ENCODE measurements at regions not wholly inside any gene's neighbourhood (a gene's known extent, or its start where the extent isn't known, plus 50 kb on each side); places are given as distances from the start of the nearest gene placed in this dataset.

GRCh38 chr4:166257276-166257675, 384.2 kb downstream of the TLL1 start:
- WGBS, 3 donors: 84 to 87% (median 87%) methylated on average over 2 of the region's 2 CpGs
- ATAC-seq (no peak), DNase-seq (no peak)
- no peak overlapping the region for H3K27ac ChIP-seq
- TF ChIP-seq CTCF (IDR thresholded peaks at IDR 0.05): no peak
- H3K9me3 ChIP-seq: no peaks in the 10 kb centered on the region
- H3K4me1 ChIP-seq: no peaks in the 10 kb centered on the region
- no peaks in the 10 kb centered on the region for H3K36me3 ChIP-seq (ENCODE audit: insufficient read depth in 1 of 2, low read depth in 1 of 2)
- intact Hi-C loops (cut with DNase I): loop anchor here in 1 of 2 donors (10.0 kb wide), 1 partner anchor 92 kb away; no protein-coding TSS in a partner anchor
- no peak overlapping the region for H3K4me3 ChIP-seq
- peaks cover 0 to 2% (median 0%) of the 10 kb centered on the region in 3 donors for H3K27me3 ChIP-seq (ENCODE audit: insufficient read depth in 3 of 3, low read length in 2 of 3)

DNA sequence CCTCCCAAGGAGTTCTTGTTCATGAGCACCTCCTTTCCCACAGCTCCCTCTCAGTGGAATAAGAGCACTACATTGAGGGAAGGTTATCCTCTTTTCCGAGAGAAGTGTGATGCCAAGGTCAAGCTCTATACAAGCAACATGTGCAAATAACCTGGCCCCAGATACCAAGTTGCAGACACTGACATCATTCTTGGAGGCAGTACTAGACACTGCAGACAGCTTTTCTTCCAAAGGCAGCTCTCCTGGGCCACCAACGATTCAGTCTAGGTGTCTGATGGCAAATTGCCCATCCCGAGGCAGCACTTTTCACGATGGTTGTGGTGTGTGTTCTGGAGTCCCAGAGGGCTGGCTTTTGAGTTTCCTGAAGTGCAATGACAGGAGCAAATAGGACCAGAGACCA, 384.9 kb downstream of the TLL1 start:
- no peak for DNase-seq
- Histone ChIP-seq H3K27ac (no peak overlapping the region), H3K4me3 (no peak overlapping the region), H3K27me3 (ENCODE audit: insufficient read depth in 3 of 3, low read length in 2 of 3) (peaks cover 0 to 2% (median 0%) of the 10 kb centered on the region in 3 donors), H3K9me3 (no peaks in the 10 kb centered on the region), H3K36me3 (ENCODE audit: insufficient read depth in 1 of 2, low read depth in 1 of 2) (no peaks in the 10 kb centered on the region), H3K4me1 (no peaks in the 10 kb centered on the region)
- intact Hi-C loops (cut with DNase I): loop anchor here in 1 of 2 donors (10.0 kb wide), 1 partner anchor 93 kb away; no protein-coding TSS in a partner anchor
- WGBS, 3 donors: 53 to 67% (median 65%) methylated on average over 4 of the region's 4 CpGs
- no peak for TF ChIP-seq CTCF (IDR thresholded peaks at IDR 0.05)
- ATAC-seq: no peak

- H3K27ac ChIP-seq: no peak overlapping the region
- H3K4me1 ChIP-seq: no peaks in the 10 kb centered on the region
- H3K4me3 ChIP-seq: no peak overlapping the region
- TF ChIP-seq CTCF (IDR thresholded peaks at IDR 0.05): no peak
- ATAC-seq: no peak
- peaks cover 0 to 2% (median 0%) of the 10 kb centered on the region in 3 donors for H3K27me3 ChIP-seq (ENCODE audit: insufficient read depth in 3 of 3, low read length in 2 of 3)
- no peaks in the 10 kb centered on the region for H3K36me3 ChIP-seq (ENCODE audit: insufficient read depth in 1 of 2, low read depth in 1 of 2)
- no peak for DNase-seq
- intact Hi-C loops (cut with DNase I): loop anchor here in 1 of 2 donors (10.0 kb wide), 1 partner anchor 94 kb away; no protein-coding TSS in a partner anchor
- no peaks in the 10 kb centered on the region for H3K9me3 ChIP-seq
- 51 to 67% (median 60%) methylated on average over 4 of the region's 4 CpGs for WGBS, 3 donors
Observed at GRCh38 chr4:166259081-166259480, 386.0 kb downstream of the TLL1 start.

DNA sequence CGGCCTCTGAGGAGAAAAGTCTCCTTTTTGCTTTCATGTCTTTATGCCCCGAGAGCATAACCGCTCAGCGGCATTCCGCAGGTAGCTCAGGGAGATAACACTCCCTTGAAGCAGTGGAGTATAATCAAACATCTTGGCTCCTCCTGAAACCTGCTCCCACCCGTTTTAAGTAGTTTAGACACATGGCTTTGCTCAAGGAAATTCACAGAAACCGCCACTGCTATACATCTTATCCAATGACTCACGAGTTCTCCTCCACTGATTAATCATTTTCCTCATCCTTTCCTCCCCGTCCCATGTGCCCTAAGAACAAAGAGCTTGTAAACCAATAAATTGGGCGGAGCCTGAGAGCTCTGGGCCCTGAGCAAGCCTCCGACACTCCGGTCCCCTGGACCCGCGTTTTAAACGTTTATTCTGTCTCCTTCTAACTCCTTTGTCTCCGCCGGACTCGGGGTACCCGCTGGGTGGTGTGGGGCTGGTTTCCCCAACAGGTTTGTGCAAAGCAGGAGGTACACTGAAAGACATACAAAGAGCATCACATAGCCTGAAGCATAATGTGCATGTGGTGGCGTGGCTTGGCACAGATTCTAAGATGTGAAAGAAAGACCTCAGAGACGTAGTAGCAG, 401.2 kb downstream of the TLL1 start:
- H3K4me1 ChIP-seq: no peaks in the 10 kb centered on the region
- DNase-seq (no peak), ATAC-seq (no peak)
- H3K27ac ChIP-seq: no peak overlapping the region
- no peaks in the 10 kb centered on the region for H3K36me3 ChIP-seq (ENCODE audit: insufficient read depth in 1 of 2, low read depth in 1 of 2)
- no peaks in the 10 kb centered on the region for H3K27me3 ChIP-seq (ENCODE audit: insufficient read depth in 3 of 3, low read length in 2 of 3)
- intact Hi-C loops (cut with DNase I): no loop called here
- H3K9me3 ChIP-seq: no peaks in the 10 kb centered on the region
- WGBS, 3 donors: 85 to 88% (median 85%) methylated on average over 21 of the region's 21 CpGs
- TF ChIP-seq CTCF (IDR thresholded peaks at IDR 0.05): no peak
- H3K4me3 ChIP-seq: no peak overlapping the region

GRCh38 chr4:166274775-166275174, 401.7 kb downstream of the TLL1 start:
- Histone ChIP-seq H3K4me1 (no peaks in the 10 kb centered on the region), H3K27ac (no peak overlapping the region), H3K4me3 (no peak overlapping the region), H3K36me3 (ENCODE audit: insufficient read depth in 1 of 2, low read depth in 1 of 2) (no peaks in the 10 kb centered on the region), H3K9me3 (no peaks in the 10 kb centered on the region), H3K27me3 (ENCODE audit: insufficient read depth in 3 of 3, low read length in 2 of 3) (no peaks in the 10 kb centered on the region)
- ATAC-seq: no peak
- no peak for DNase-seq
- 70 to 82% (median 76%) methylated on average over 1 of the region's 1 CpG for WGBS, 3 donors
- TF ChIP-seq CTCF (IDR thresholded peaks at IDR 0.05): no peak
- intact Hi-C loops (cut with DNase I): no loop called here

Measured in psoas muscle (tissue), 7 donors.